ENCODE measurements at regions not wholly inside any gene's neighbourhood (a gene's known extent, or its start where the extent isn't known, plus 50 kb on each side); places are given as distances from the start of the nearest gene placed in this dataset.

- TF ChIP-seq RAD21 (IDR thresholded peaks at IDR 0.05; ENCODE audit: low read depth) (no peak), CTCF (IDR thresholded peaks at IDR 0.05 in 2 of 3, conservative IDR thresholded peaks at IDR 0.05 in 1 of 3; ENCODE audit: borderline replicate concordance in 1 of 3, insufficient read depth in 1 of 3, low read depth in 2 of 3, low read length in 2 of 3) (no peak), REST (IDR thresholded peaks at IDR 0.05; ENCODE audit: low read depth) (no peak), EZH2 (IDR thresholded peaks at IDR 0.05) (no peak), MAX (IDR thresholded peaks at IDR 0.05) (no peak), YY1 (IDR thresholded peaks at IDR 0.05; ENCODE audit: extremely low read depth, insufficient replicate concordance, low read depth, low read length) (no peak), JUND (IDR thresholded peaks at IDR 0.05) (no peak), EZH2phosphoT487 (IDR thresholded peaks at IDR 0.05; ENCODE audit: borderline replicate concordance) (no peak), POLR2AphosphoS5 (IDR thresholded peaks at IDR 0.05; ENCODE audit: low read depth, low read length) (no peak), POLR2A (IDR thresholded peaks at IDR 0.05; ENCODE audit: borderline replicate concordance, extremely low read depth, insufficient read depth, insufficient read length) (no peak)
Measured at GRCh38 chr3:150355574-150355973, 52.5 kb upstream of the TSC22D2 start.

Measured in HCT116 (cell line).